Suprapubic skin (tissue), 3 donors: ENCODE measurements at regions not wholly inside any gene's neighbourhood (a gene's known extent, or its start where the extent isn't known, plus 50 kb on each side); places are given as distances from the start of the nearest gene placed in this dataset.

Source experiments
- EP300 ChIP-seq: sonication (generic); formaldehyde crosslinking; IDR thresholded peaks from one replicate; pipeline ENCODE4 v1.6.1; 2017; ENCODE audit warnings: antibody characterized with exemption
- POLR2A ChIP-seq, 2 donors: fragments of 450-650 bp; IDR thresholded peaks; one replicate each; pipeline ENCODE4 v1.6.1; 2017; ENCODE audit warnings: antibody characterized with exemption in 2 of 2, mild to moderate bottlenecking in 2 of 2, moderate library complexity in 2 of 2
- TF ChIP-seq, protein P1 (sequence below), 2 donors: fragments of 200-600 bp in 1 of 2; fragments of 450-650 bp in 1 of 2; sonication (generic) in 1 of 2; IDR thresholded peaks; one replicate each; pipeline ENCODE4 v1.5.1; 2016 to 2019; ENCODE audit warnings: antibody characterized with exemption in 2 of 2, mild to moderate bottlenecking in 1 of 2, moderate library complexity in 1 of 2

DNA sequence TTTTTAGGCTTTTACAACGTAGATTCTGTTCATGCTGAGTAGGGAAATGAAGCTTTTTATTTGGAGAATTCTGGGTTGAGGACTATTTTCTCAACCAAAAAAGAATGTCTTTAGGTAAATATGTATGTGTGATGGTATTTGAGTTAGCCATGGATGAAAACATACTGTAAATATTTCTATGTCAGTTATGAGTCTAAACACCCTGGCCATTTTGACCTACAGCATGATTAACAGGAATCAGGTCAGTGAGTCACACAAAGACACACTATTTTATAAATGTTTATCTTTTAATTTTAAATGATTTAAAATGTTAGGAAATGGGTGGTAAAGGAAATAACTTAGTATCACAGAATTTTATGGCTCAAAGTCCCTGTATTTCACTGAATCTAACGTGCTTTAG is 851.7 kb upstream of the MAP3K7 start:
- TF ChIP-seq, protein P1, sequence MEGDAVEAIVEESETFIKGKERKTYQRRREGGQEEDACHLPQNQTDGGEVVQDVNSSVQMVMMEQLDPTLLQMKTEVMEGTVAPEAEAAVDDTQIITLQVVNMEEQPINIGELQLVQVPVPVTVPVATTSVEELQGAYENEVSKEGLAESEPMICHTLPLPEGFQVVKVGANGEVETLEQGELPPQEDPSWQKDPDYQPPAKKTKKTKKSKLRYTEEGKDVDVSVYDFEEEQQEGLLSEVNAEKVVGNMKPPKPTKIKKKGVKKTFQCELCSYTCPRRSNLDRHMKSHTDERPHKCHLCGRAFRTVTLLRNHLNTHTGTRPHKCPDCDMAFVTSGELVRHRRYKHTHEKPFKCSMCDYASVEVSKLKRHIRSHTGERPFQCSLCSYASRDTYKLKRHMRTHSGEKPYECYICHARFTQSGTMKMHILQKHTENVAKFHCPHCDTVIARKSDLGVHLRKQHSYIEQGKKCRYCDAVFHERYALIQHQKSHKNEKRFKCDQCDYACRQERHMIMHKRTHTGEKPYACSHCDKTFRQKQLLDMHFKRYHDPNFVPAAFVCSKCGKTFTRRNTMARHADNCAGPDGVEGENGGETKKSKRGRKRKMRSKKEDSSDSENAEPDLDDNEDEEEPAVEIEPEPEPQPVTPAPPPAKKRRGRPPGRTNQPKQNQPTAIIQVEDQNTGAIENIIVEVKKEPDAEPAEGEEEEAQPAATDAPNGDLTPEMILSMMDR (IDR thresholded peaks at IDR 0.05), result no peak
- no peak for TF ChIP-seq POLR2A (IDR thresholded peaks at IDR 0.05)
- no peak for TF ChIP-seq EP300
